HEK293 (cell line): ENCODE measurements at regions not wholly inside any gene's neighbourhood (a gene's known extent, or its start where the extent isn't known, plus 50 kb on each side); places are given as distances from the start of the nearest gene placed in this dataset.

Experiments
- CTCF ChIA-PET: fragments of 350-600 bp; formaldehyde crosslinking; extraction: SDS; loops from one replicate; lab custom pipeline; 2021; ENCODE audit warnings: antibody characterized with exemption; lab: Yijun Ruan, JAX
- POLR2A ChIA-PET: fragments of 300-600 bp; formaldehyde crosslinking; extraction: SDS; loops from one replicate; lab custom pipeline; 2020; ENCODE audit warnings: antibody characterized with exemption, inconsistent platforms; lab: Yijun Ruan, JAX
- H3K27ac ChIP-seq: fragments of 200-500 bp; sonication (Bioruptor generic); 2 replicates; pipeline ENCODE4 v1.5.1; 2014; ENCODE audit warnings: low read depth, low read length, control low read depth, inconsistent platforms; ENCODE audit errors: extremely low read depth
- H3K36me3 ChIP-seq, 2 experiments: fragments of 200-500 bp in 1 of 2; sonication (Bioruptor generic) in 1 of 2; 1 replicate in 1 of 2; 2 replicates in 1 of 2; pipeline ENCODE4 v1.5.1; 2014 to 2017; ENCODE audit warnings: inconsistent platforms in 2 of 2, low read length in 2 of 2; ENCODE audit not compliant: control insufficient read depth in 2 of 2, insufficient read depth in 1 of 2
- H3K4me1 ChIP-seq: fragments of 200-500 bp; sonication (Bioruptor generic); 2 replicates; pipeline ENCODE4 v1.5.1; 2014; ENCODE audit warnings: mild to moderate bottlenecking, low read length, inconsistent platforms; ENCODE audit not compliant: control insufficient read depth, insufficient read depth
- H3K4me3 ChIP-seq: 2 replicates; pipeline ENCODE4 v1.5.1; 2011; ENCODE audit warnings: low read depth, mild to moderate bottlenecking, control low read depth, low read length, moderate library complexity
- H3K9me3 ChIP-seq: fragments of 200-500 bp; sonication (Bioruptor generic); 2 replicates; pipeline ENCODE4 v1.5.1; 2014; ENCODE audit warnings: low read depth, low read length, inconsistent platforms; ENCODE audit not compliant: control insufficient read depth, insufficient read depth
- ATF2 ChIP-seq: fragments of 450-650 bp; formaldehyde crosslinking; IDR thresholded peaks from 2 replicates; pipeline ENCODE4 v1.5.1; 2016; ENCODE audit warnings: missing biosample characterization, missing genetic modification characterization, low read depth
- BCL11A ChIP-seq: fragments of 450-650 bp; formaldehyde crosslinking; IDR thresholded peaks from 2 replicates; pipeline ENCODE4 v1.5.1; 2016; ENCODE audit warnings: low read depth, missing biosample characterization, missing genetic modification characterization
- HOXD13 ChIP-seq: sonication (generic); formaldehyde crosslinking; IDR thresholded peaks from 2 replicates; pipeline ENCODE4 v1.8.0; 2022; ENCODE audit warnings: missing genetic modification reagents, borderline replicate concordance
- KLF16 ChIP-seq: fragments of 450-650 bp; formaldehyde crosslinking; IDR thresholded peaks from 2 replicates; pipeline ENCODE4 v1.5.1; 2017; ENCODE audit warnings: missing biosample characterization, missing genetic modification characterization
- PRDM6 ChIP-seq: fragments of 450-650 bp; formaldehyde crosslinking; IDR thresholded peaks from 2 replicates; pipeline ENCODE4 v1.5.1; 2017; ENCODE audit warnings: missing biosample characterization, missing genetic modification characterization
- ZBTB21 ChIP-seq: fragments of 450-650 bp; formaldehyde crosslinking; IDR thresholded peaks from 2 replicates; pipeline ENCODE4 v1.5.1; 2017; ENCODE audit warnings: missing biosample characterization, missing genetic modification characterization
- ZBTB7A ChIP-seq: fragments of 450-650 bp; formaldehyde crosslinking; IDR thresholded peaks from 2 replicates; pipeline ENCODE4 v1.5.1; 2016; ENCODE audit warnings: low read depth, missing biosample characterization, missing genetic modification characterization
- ZFP41 ChIP-seq: fragments of 450-650 bp; formaldehyde crosslinking; IDR thresholded peaks from 2 replicates; pipeline ENCODE4 v1.5.1; 2016; ENCODE audit warnings: missing biosample characterization, missing genetic modification characterization, borderline replicate concordance
- ZNF121 ChIP-seq: fragments of 450-650 bp; formaldehyde crosslinking; IDR thresholded peaks from 2 replicates; pipeline ENCODE4 v1.5.1; 2016; ENCODE audit warnings: missing biosample characterization, missing genetic modification characterization
- ZNF155 ChIP-seq: fragments of 450-650 bp; formaldehyde crosslinking; IDR thresholded peaks from 2 replicates; pipeline ENCODE4 v1.5.1; 2016; ENCODE audit warnings: missing biosample characterization, missing genetic modification characterization
- ZNF169 ChIP-seq: fragments of 450-650 bp; formaldehyde crosslinking; IDR thresholded peaks from 2 replicates; pipeline ENCODE4 v1.5.1; 2016; ENCODE audit warnings: missing biosample characterization, missing genetic modification characterization
- ZNF26 ChIP-seq: fragments of 450-650 bp; formaldehyde crosslinking; IDR thresholded peaks from 2 replicates; pipeline ENCODE4 v1.5.1; 2016; ENCODE audit warnings: missing biosample characterization, missing genetic modification characterization
- ZNF266 ChIP-seq: fragments of 450-650 bp; formaldehyde crosslinking; IDR thresholded peaks from 2 replicates; pipeline ENCODE4 v1.5.1; 2016; ENCODE audit warnings: missing biosample characterization, missing genetic modification characterization, low read depth
- ZNF518A ChIP-seq: fragments of 450-650 bp; formaldehyde crosslinking; conservative IDR thresholded peaks from 2 replicates; pipeline ENCODE4 v1.5.1; 2016; ENCODE audit warnings: low read depth, missing biosample characterization, missing genetic modification characterization
- ZNF529 ChIP-seq: fragments of 450-650 bp; formaldehyde crosslinking; IDR thresholded peaks from 2 replicates; pipeline ENCODE4 v1.5.1; 2017; ENCODE audit warnings: missing genetic modification characterization, missing biosample characterization; ENCODE audit not compliant: insufficient replicate concordance
- ZNF561 ChIP-seq: fragments of 450-650 bp; IDR thresholded peaks from 2 replicates; pipeline ENCODE4 v1.5.1; 2018; ENCODE audit warnings: missing biosample characterization, missing genetic modification characterization, borderline replicate concordance
- ZNF704 ChIP-seq: fragments of 450-650 bp; formaldehyde crosslinking; IDR thresholded peaks from 2 replicates; pipeline ENCODE4 v1.5.1; 2016; ENCODE audit warnings: missing biosample characterization, missing genetic modification characterization
- ZNF843 ChIP-seq: fragments of 450-650 bp; formaldehyde crosslinking; IDR thresholded peaks from 2 replicates; pipeline ENCODE4 v1.5.1; 2016; ENCODE audit warnings: missing biosample characterization, missing genetic modification characterization
- ZSCAN30 ChIP-seq: fragments of 450-650 bp; IDR thresholded peaks from 2 replicates; pipeline ENCODE4 v1.5.1; 2018; ENCODE audit warnings: missing biosample characterization, mild to moderate bottlenecking, missing genetic modification characterization, moderate library complexity
- ZXDB ChIP-seq: fragments of 450-650 bp; formaldehyde crosslinking; IDR thresholded peaks from 2 replicates; pipeline ENCODE4 v1.5.1; 2016; ENCODE audit warnings: missing biosample characterization, missing genetic modification characterization

GRCh38 chr3:72369681-72370080 is 478.6 kb downstream of the SHQ1 start:
- Histone ChIP-seq H3K4me3 (no peak overlapping the region), H3K4me1 (no peaks in the 10 kb centered on the region), H3K9me3 (no peaks in the 10 kb centered on the region), H3K27ac (no peak overlapping the region), H3K36me3 (peaks cover 0 to 2% of the 10 kb centered on the region in 2 experiments; a peak in 1 of 3 replicates)
- CTCF ChIA-PET = no interaction called here
- TF ChIP-seq ZNF155 = no peak
- no peak for TF ChIP-seq ATF2 (tag by site-specific recombination)
- TF ChIP-seq ZNF26 (tag by site-specific recombination) = no peak
- no peak for TF ChIP-seq ZNF561
- TF ChIP-seq ZNF704 (tag by site-specific recombination) = no peak
- no peak for TF ChIP-seq ZNF518A (tag by site-specific recombination)
- TF ChIP-seq ZNF121 = no peak
- TF ChIP-seq ZXDB = no peak
- TF ChIP-seq ZNF169 (tag by site-specific recombination) = no peak
- no peak for TF ChIP-seq ZNF266 (tag by site-specific recombination)
- TF ChIP-seq ZBTB7A = no peak
- no peak for TF ChIP-seq ZFP41 (tag by site-specific recombination)
- TF ChIP-seq KLF16 (tag by site-specific recombination) = no peak
- TF ChIP-seq PRDM6 = no peak
- TF ChIP-seq ZBTB21 (tag by site-specific recombination) = no peak
- TF ChIP-seq ZNF843 (tag by site-specific recombination) = no peak
- TF ChIP-seq ZNF529 (tag by site-specific recombination) = no peak
- TF ChIP-seq BCL11A (tag by site-specific recombination) = no peak
- TF ChIP-seq ZSCAN30 = no peak
- TF ChIP-seq HOXD13 = no peak
- POLR2A ChIA-PET = no interaction called here
